HCT116 (cell line): ENCODE measurements at regions not wholly inside any gene's neighbourhood (a gene's known extent, or its start where the extent isn't known, plus 50 kb on each side); places are given as distances from the start of the nearest gene placed in this dataset.

Experiments used
- ATAC-seq: fragments of 200-7000 bp; cut with Tn5 transposase; 2 replicates; pipeline ENCODE4 v1.9.1; 2020; ENCODE audit warnings: mild to moderate bottlenecking, moderate library complexity
- BruUV-seq: library from RNA; stranded (reverse); fragments of 400-500 nt; replicated peaks from 2 replicates; lab custom pipeline; 2021; lab: Mats Ljungman, UMichigan
- CTCF ChIA-PET: fragments of 300-600 bp; sonication (Branson Sonifier 250); formaldehyde crosslinking; loops from one replicate; lab custom pipeline; 2021; ENCODE audit warnings: antibody characterized with exemption; lab: Charles Lee
- POLR2A ChIA-PET: fragments of 300-600, 350-600 bp; sonication (Branson Sonifier 250); formaldehyde crosslinking; loops from one replicate; lab custom pipeline; 2021; ENCODE audit warnings: antibody characterized with exemption; lab: Charles Lee
- RAD21 ChIA-PET, 2 experiments: fragments of 300-600 bp; sonication (Branson Sonifier 250); formaldehyde crosslinking; loops; one replicate each; lab custom pipeline; 2023; ENCODE audit warnings: low total read pairs in 2 of 2; ENCODE audit not compliant: uncharacterized antibody in 2 of 2, unreplicated experiment in 2 of 2, low non-redundant PET in 1 of 2; lab: Charles Lee
- DNase-seq: peaks from one replicate; pipeline ENCODE4 v3.0.0-alpha.2; 2010; ENCODE audit warnings: low read depth, low spot score
- H2AFZ ChIP-seq: fragments of 200-600 bp; shearing (Covaris generic), sonication (generic); 2 replicates; pipeline ENCODE4 v1.6.1; 2017; ENCODE audit warnings: low read depth, mixed run types, mixed read lengths, antibody characterized with exemption, low read length; ENCODE audit not compliant: poor library complexity, severe bottlenecking
- H3K27ac ChIP-seq: 2 replicates; pipeline ENCODE4 v1.5.1; 2012; ENCODE audit warnings: low read depth, low read length
- H3K27me3 ChIP-seq: fragments of 200-600 bp; sonication (generic); 2 replicates; pipeline ENCODE4 v1.6.1; 2016; ENCODE audit warnings: mixed run types, low read length, mixed read lengths; ENCODE audit not compliant: insufficient read depth
- H3K36me3 ChIP-seq, 2 experiments: fragments of 200-500 bp in 1 of 2; fragments of 200-600 bp in 1 of 2; sonication (Bioruptor generic) in 1 of 2; sonication (generic) in 1 of 2; 2 replicates each; pipeline versions ENCODE4 v1.5.1 to v1.6.1; 2014 to 2016; ENCODE audit warnings: low read length in 2 of 2, inconsistent platforms in 1 of 2, mixed read lengths in 1 of 2, mixed run types in 1 of 2; ENCODE audit not compliant: insufficient read depth in 2 of 2, control insufficient read depth in 1 of 2
- H3K4me1 ChIP-seq, 2 experiments: fragments of 200-600 bp in 1 of 2; sonication (generic) in 1 of 2; 2 replicates each; pipeline versions ENCODE4 v1.5.1 to v1.6.1; 2012 to 2017; ENCODE audit warnings: low read length in 2 of 2, inconsistent platforms in 1 of 2, mild to moderate bottlenecking in 1 of 2, mixed read lengths in 1 of 2, mixed run types in 1 of 2, moderate library complexity in 1 of 2; ENCODE audit not compliant: insufficient read depth in 2 of 2, control insufficient read depth in 1 of 2
- H3K4me2 ChIP-seq: fragments of 200-600 bp; sonication (generic); 2 replicates; pipeline ENCODE4 v1.6.1; 2017; ENCODE audit warnings: mixed run types, low read length, mixed read lengths
- H3K4me3 ChIP-seq, 2 experiments: fragments of 200-600 bp in 1 of 2; sonication (generic) in 1 of 2; replicated peaks in 1 of 2; 2 replicates each; pipeline ENCODE4 v1.5.1; 2011 to 2016; ENCODE audit warnings: low read length in 2 of 2, control low read depth in 1 of 2, low read depth in 1 of 2, mild to moderate bottlenecking in 1 of 2, mixed read lengths in 1 of 2, mixed run types in 1 of 2
- H3K79me2 ChIP-seq: fragments of 200-600 bp; sonication (generic); 2 replicates; pipeline ENCODE4 v1.6.1; 2017; ENCODE audit warnings: mild to moderate bottlenecking, mixed run types, low read length, moderate library complexity, mixed read lengths; ENCODE audit not compliant: insufficient read depth
- H3K9ac ChIP-seq: fragments of 200-600 bp; sonication (generic); 2 replicates; pipeline ENCODE4 v1.6.1; 2016; ENCODE audit warnings: low read length, mixed read lengths
- H3K9me2 ChIP-seq: fragments of 200-600 bp; sonication (generic), shearing (Covaris generic); 2 replicates; pipeline ENCODE4 v1.6.1; 2017; ENCODE audit warnings: mixed run types, mild to moderate bottlenecking, moderate library complexity; ENCODE audit not compliant: insufficient read depth
- H3K9me3 ChIP-seq, 2 experiments: fragments of 200-500 bp in 1 of 2; fragments of 200-600 bp in 1 of 2; sonication (Bioruptor generic) in 1 of 2; sonication (generic) in 1 of 2; 2 replicates each; pipeline ENCODE4 v1.6.1; 2014 to 2017; ENCODE audit warnings: low read length in 2 of 2, mixed read lengths in 2 of 2, inconsistent platforms in 1 of 2, low read depth in 1 of 2, mild to moderate bottlenecking in 1 of 2, mixed run types in 1 of 2, moderate library complexity in 1 of 2; ENCODE audit not compliant: control insufficient read depth in 1 of 2, insufficient read depth in 1 of 2
- H4K20me1 ChIP-seq: fragments of 200-600 bp; sonication (generic), shearing (Covaris generic); 2 replicates; pipeline ENCODE4 v1.6.1; 2017; ENCODE audit warnings: mixed run types, mild to moderate bottlenecking, moderate library complexity; ENCODE audit not compliant: insufficient read depth
- ATF3 ChIP-seq: IDR thresholded peaks from 2 replicates; pipeline ENCODE4 v1.6.1; 2012
- CBX3 ChIP-seq: IDR thresholded peaks from 2 replicates; pipeline ENCODE4 v1.6.1; 2012; ENCODE audit warnings: low read depth
- EGR1 ChIP-seq: IDR thresholded peaks from 2 replicates; pipeline ENCODE4 v1.6.1; 2012; ENCODE audit warnings: low read depth
- ELF1 ChIP-seq: IDR thresholded peaks from 2 replicates; pipeline ENCODE4 v1.6.1; 2012; ENCODE audit warnings: low read depth, borderline replicate concordance
- EZH2 ChIP-seq: fragments of 200-600 bp; sonication (generic); IDR thresholded peaks from 2 replicates; pipeline ENCODE4 v1.6.1; 2017; ENCODE audit warnings: antibody characterized with exemption, mixed run types
- EZH2phosphoT487 ChIP-seq: fragments of 200-600 bp; IDR thresholded peaks from 2 replicates; pipeline ENCODE4 v1.6.1; 2018; ENCODE audit warnings: antibody characterized with exemption, borderline replicate concordance
- FOSL1 ChIP-seq: IDR thresholded peaks from 2 replicates; pipeline ENCODE4 v1.6.1; 2012; ENCODE audit warnings: low read depth
- MAX ChIP-seq: IDR thresholded peaks from 2 replicates; pipeline ENCODE4 v1.6.1; 2012
- POLR2A ChIP-seq: IDR thresholded peaks from 2 replicates; pipeline ENCODE4 v1.7.0; 2011; ENCODE audit warnings: borderline replicate concordance; ENCODE audit not compliant: insufficient read depth, insufficient read length; ENCODE audit errors: extremely low read depth
- RAD21 ChIP-seq: IDR thresholded peaks from 2 replicates; pipeline ENCODE4 v1.6.1; 2012; ENCODE audit warnings: low read depth, mild to moderate bottlenecking
- REST ChIP-seq: IDR thresholded peaks from 2 replicates; pipeline ENCODE4 v1.6.1; 2012; ENCODE audit warnings: low read depth
- SRF ChIP-seq: IDR thresholded peaks from 2 replicates; pipeline ENCODE4 v1.6.1; 2012; ENCODE audit warnings: low read depth
- TCF7L2 ChIP-seq: IDR thresholded peaks from 2 replicates; pipeline ENCODE4 v1.7.0; 2011; ENCODE audit warnings: borderline replicate concordance, inconsistent platforms; ENCODE audit not compliant: insufficient read depth, insufficient read length; ENCODE audit errors: extremely low read depth
- YY1 ChIP-seq: IDR thresholded peaks from 2 replicates; pipeline ENCODE4 v1.6.1; 2011; ENCODE audit warnings: low read length, low read depth, moderate library complexity, mild to moderate bottlenecking; ENCODE audit not compliant: insufficient replicate concordance; ENCODE audit errors: extremely low read depth
- ZFX ChIP-seq: fragments of 450-650 bp; IDR thresholded peaks from 2 replicates; pipeline ENCODE4 v1.6.1; 2017
- intact Hi-C: fragments of 100-400 bp; cut with micrococcal nuclease; formaldehyde crosslinking; loops from 2 replicates; pipeline ENCODE4 v1.10.0; 2022

GRCh38 chr12:74349925-74350324, 187.7 kb upstream of the ATXN7L3B start:
- intact Hi-C loops: no loop called here

More at GRCh38 chr12:74349925-74350324, 187.7 kb upstream of the ATXN7L3B start:
- BruUV-seq: no TSS peak
- ChIA-PET RAD21 (no interaction called here), CTCF (no interaction called here), POLR2A (no interaction called here)
- Histone ChIP-seq H3K4me2 (no peak overlapping the region), H3K27me3 (no peaks in the 10 kb centered on the region), H3K9me3 (no peaks in the 10 kb centered on the region), H4K20me1 (no peaks in the 10 kb centered on the region), H3K36me3 (no peaks in the 10 kb centered on the region; a peak in 1 of 4 replicates), H3K9me2 (no peaks in the 10 kb centered on the region), H3K27ac (no peak overlapping the region), H3K4me1 (peaks cover 0 to 7% of the 10 kb centered on the region in 2 experiments; a peak in 2 of 4 replicates), H3K4me3 (no peak overlapping the region), H3K9ac (no peak overlapping the region), H3K79me2 (no peaks in the 10 kb centered on the region), H2AFZ (no peak overlapping the region)
- no peak for DNase-seq
- no peak for ATAC-seq
- TF ChIP-seq YY1 (no peak), RAD21 (no peak), EGR1 (no peak), MAX (no peak), EZH2 (no peak), ZFX (no peak), POLR2A (no peak), FOSL1 (no peak), CBX3 (no peak), ELF1 (no peak), REST (no peak), EZH2phosphoT487 (no peak), SRF (no peak), ATF3 (no peak), TCF7L2 (no peak)
